ENCODE measurements at regions not wholly inside any gene's neighbourhood (a gene's known extent, or its start where the extent isn't known, plus 50 kb on each side); places are given as distances from the start of the nearest gene placed in this dataset.

- no peak for TF ChIP-seq CTCF (IDR thresholded peaks at IDR 0.05; ENCODE audit: low read depth, low read length)
- DNase-seq (ENCODE audit: low read depth in 2 of 2): no peak
- no peak overlapping the region for H3K4me3 ChIP-seq (replicated peaks in 1 of 2; ENCODE audit: low read depth in 2 of 2, low read length in 2 of 2)
Observed at GRCh38 chr11:71201936-71202597, 50.3 kb downstream of the SHANK2 start.

GRCh38 chr11:71201231-71201630, 51.1 kb downstream of the SHANK2 start:
- DNase-seq (ENCODE audit: low read depth in 2 of 2): no peak
- TF ChIP-seq CTCF (IDR thresholded peaks at IDR 0.05; ENCODE audit: low read depth, low read length): no peak
- no peak overlapping the region for H3K4me3 ChIP-seq (replicated peaks in 1 of 2; ENCODE audit: low read depth in 2 of 2, low read length in 2 of 2)

- DNase-seq (ENCODE audit: low read depth in 2 of 2): no peak
- no peak overlapping the region for H3K4me3 ChIP-seq (replicated peaks in 1 of 2; ENCODE audit: low read depth in 2 of 2, low read length in 2 of 2)
- TF ChIP-seq CTCF (IDR thresholded peaks at IDR 0.05; ENCODE audit: low read depth, low read length): no peak
Observed at GRCh38 chr11:71200761-71201160, 51.6 kb downstream of the SHANK2 start.

- no peak for DNase-seq (ENCODE audit: low read depth in 2 of 2)
- TF ChIP-seq CTCF (IDR thresholded peaks at IDR 0.05; ENCODE audit: low read depth, low read length): no peak
Observed at GRCh38 chr11:71200172-71200716, 52.1 kb downstream of the SHANK2 start.

GRCh38 chr11:71199226-71199820, 53.1 kb downstream of the SHANK2 start:
- no peak for TF ChIP-seq CTCF (IDR thresholded peaks at IDR 0.05; ENCODE audit: low read depth, low read length)
- no peak for DNase-seq (ENCODE audit: low read depth in 2 of 2)

More at GRCh38 chr11:71200172-71200716, 52.1 kb downstream of the SHANK2 start:
- no peak overlapping the region for H3K4me3 ChIP-seq (replicated peaks in 1 of 2; ENCODE audit: low read depth in 2 of 2, low read length in 2 of 2)

GRCh38 chr11:71198823-71199165, 53.6 kb downstream of the SHANK2 start:
- H3K4me3 ChIP-seq (replicated peaks in 1 of 2; ENCODE audit: low read depth in 2 of 2, low read length in 2 of 2): no peak overlapping the region
- no peak for DNase-seq (ENCODE audit: low read depth in 2 of 2)
- no peak for TF ChIP-seq CTCF (IDR thresholded peaks at IDR 0.05; ENCODE audit: low read depth, low read length)

More at GRCh38 chr11:71199226-71199820, 53.1 kb downstream of the SHANK2 start:
- H3K4me3 ChIP-seq (replicated peaks in 1 of 2; ENCODE audit: low read depth in 2 of 2, low read length in 2 of 2): no peak overlapping the region
